H1 (cell line): ENCODE measurements at regions not wholly inside any gene's neighbourhood (a gene's known extent, or its start where the extent isn't known, plus 50 kb on each side); places are given as distances from the start of the nearest gene placed in this dataset.

ENCODE experiments used
- CEBPB ChIP-seq: IDR thresholded peaks from 2 replicates; pipeline ENCODE4 v1.6.1; 2012; ENCODE audit warnings: low read depth, low read length
- TF ChIP-seq, protein P1 (sequence below): IDR thresholded peaks from 2 replicates; pipeline ENCODE4 v1.6.1; 2011; ENCODE audit warnings: low read length, improper control_type of control experiment

DNA sequence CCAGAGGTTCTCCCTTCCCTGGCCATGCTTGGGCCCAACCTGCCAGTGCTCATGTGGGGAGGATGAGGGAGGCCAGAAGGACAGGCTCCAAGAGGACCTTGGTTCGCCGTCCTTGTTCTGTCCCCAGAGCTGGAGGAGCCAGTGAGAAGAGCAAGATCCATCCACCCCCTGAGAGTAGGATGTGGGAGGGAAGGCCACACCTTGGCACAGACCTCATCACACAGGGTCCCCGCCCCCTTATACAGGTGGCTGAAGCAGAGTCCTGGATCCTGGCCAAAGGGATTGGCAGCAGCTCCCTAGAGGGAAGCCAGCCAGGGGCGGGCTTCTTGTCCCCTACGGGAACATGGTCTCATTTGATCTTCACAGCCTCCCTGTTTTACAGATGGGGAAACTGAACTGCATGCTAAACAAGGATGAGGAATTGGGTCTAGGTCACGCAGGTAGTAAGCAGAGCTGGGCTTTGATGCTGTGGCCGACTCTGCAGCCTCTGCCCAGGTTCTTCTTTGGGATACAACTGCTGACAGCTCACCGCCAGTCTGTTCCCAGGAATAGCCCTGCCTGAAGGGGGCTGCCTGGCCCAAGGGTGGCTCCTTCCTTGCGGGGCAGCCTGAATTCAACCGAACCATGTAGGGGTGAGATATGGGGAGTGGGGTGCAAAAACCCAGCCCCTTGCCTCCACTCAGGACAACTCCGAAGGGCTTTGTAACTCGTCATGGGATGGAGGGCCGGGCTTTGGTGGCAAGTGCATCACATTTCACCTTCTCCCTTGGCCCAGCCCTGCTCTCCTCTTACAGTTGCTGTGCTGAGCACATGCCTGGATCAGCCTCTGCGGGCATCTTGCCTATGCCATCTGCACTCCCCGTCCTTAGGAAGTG is 62.2 kb upstream of the KDM7A start:
- TF ChIP-seq, protein P1, sequence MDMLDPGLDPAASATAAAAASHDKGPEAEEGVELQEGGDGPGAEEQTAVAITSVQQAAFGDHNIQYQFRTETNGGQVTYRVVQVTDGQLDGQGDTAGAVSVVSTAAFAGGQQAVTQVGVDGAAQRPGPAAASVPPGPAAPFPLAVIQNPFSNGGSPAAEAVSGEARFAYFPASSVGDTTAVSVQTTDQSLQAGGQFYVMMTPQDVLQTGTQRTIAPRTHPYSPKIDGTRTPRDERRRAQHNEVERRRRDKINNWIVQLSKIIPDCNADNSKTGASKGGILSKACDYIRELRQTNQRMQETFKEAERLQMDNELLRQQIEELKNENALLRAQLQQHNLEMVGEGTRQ: no peak
- no peak for TF ChIP-seq CEBPB
